Esophagus squamous epithelium (tissue), 5 donors: ENCODE measurements at regions not wholly inside any gene's neighbourhood (a gene's known extent, or its start where the extent isn't known, plus 50 kb on each side); places are given as distances from the start of the nearest gene placed in this dataset.

Source experiments
- DNase-seq: peaks from one replicate; lab custom pipeline; 2025; lab: John Stamatoyannopoulos, UW
- H3K27ac ChIP-seq, 4 donors: fragments of 200-600 bp; sonication (generic); one replicate each; pipeline ENCODE4 v1.5.1; 2016 to 2019; ENCODE audit warnings: mild to moderate bottlenecking in 1 of 4
- H3K27me3 ChIP-seq, 4 donors: fragments of 200-600 bp; sonication (generic); 1 replicate in 3 of 4; 2 replicates in 1 of 4; pipeline versions ENCODE4 v1.5.1 to v1.6.0; 2017 to 2021; ENCODE audit warnings: antibody characterized with exemption in 1 of 4
- H3K36me3 ChIP-seq, 3 donors: fragments of 200-600 bp; sonication (generic); one replicate each; pipeline ENCODE4 v1.5.1; 2016 to 2019
- H3K4me1 ChIP-seq, 3 donors: fragments of 200-600 bp; sonication (generic); one replicate each; pipeline ENCODE4 v1.5.1; 2017 to 2019
- H3K4me3 ChIP-seq, 4 donors: fragments of 200-600 bp; sonication (generic); 1 replicate in 3 of 4; 2 replicates in 1 of 4; pipeline ENCODE4 v1.5.1; 2016 to 2019; ENCODE audit warnings: mild to moderate bottlenecking in 2 of 4, moderate library complexity in 1 of 4
- H3K9me3 ChIP-seq, 3 donors: fragments of 200-600 bp; sonication (generic); one replicate each; pipeline ENCODE4 v1.5.1; 2016 to 2019
- CTCF ChIP-seq, 6 experiments: fragments of 450-650 bp in 4 of 6; fragments of 200-600 bp in 2 of 6; sonication (generic) in 2 of 6; IDR thresholded peaks; one replicate each; pipeline ENCODE4 v1.5.1; 2016 to 2019; ENCODE audit warnings: antibody characterized with exemption in 6 of 6, mild to moderate bottlenecking in 4 of 6, moderate library complexity in 4 of 6
- POLR2A ChIP-seq, 4 donors: fragments of 450-650 bp; IDR thresholded peaks; one replicate each; pipeline ENCODE4 v1.6.1; 2017; ENCODE audit warnings: antibody characterized with exemption in 4 of 4, mild to moderate bottlenecking in 4 of 4, moderate library complexity in 3 of 4
- WGBS, 2 donors: methylation state at CpG; one replicate each; pipeline ENCODE4 v1.1.5; 2018; 5-methylcytosine and 5-hydroxymethylcytosine counted together
- intact Hi-C: fragments of 100-400 bp; cut with DNase I; formaldehyde crosslinking; loops from one replicate; pipeline ENCODE4 v1.15.0; 2022
- donor health status: DM: yes; HTN: yes; CAD: no.

- no peak for TF ChIP-seq POLR2A (IDR thresholded peaks at IDR 0.05)
- TF ChIP-seq CTCF (IDR thresholded peaks at IDR 0.05): no peak
- WGBS, 2 donors: 62 to 63% methylated on average over 3 of the region's 3 CpGs
- intact Hi-C loops: no loop called here
Observed at GRCh38 chr5:25418978-25419377, 774.2 kb upstream of the CDH10 start.

GRCh38 chr5:25418319-25418859 is 773.6 kb upstream of the CDH10 start:
- intact Hi-C loops: no loop called here
- Histone ChIP-seq H3K4me3 (no peak overlapping the region), H3K9me3 (peaks cover 0 to 8% (median 0%) of the 10 kb centered on the region in 3 donors), H3K4me1 (no peaks in the 10 kb centered on the region), H3K36me3 (no peaks in the 10 kb centered on the region), H3K27me3 (no peaks in the 10 kb centered on the region), H3K27ac (no peak overlapping the region)
- TF ChIP-seq CTCF (IDR thresholded peaks at IDR 0.05) (no peak), POLR2A (IDR thresholded peaks at IDR 0.05) (no peak)
- no peak for DNase-seq
- WGBS, 2 donors: 27 to 41% methylated on average over 2 of the region's 2 CpGs

More at GRCh38 chr5:25418978-25419377, 774.2 kb upstream of the CDH10 start:
- DNase-seq: no peak
- no peak overlapping the region for H3K27ac ChIP-seq
- H3K36me3 ChIP-seq: no peaks in the 10 kb centered on the region
- H3K27me3 ChIP-seq: no peaks in the 10 kb centered on the region
- peaks cover 0 to 8% (median 0%) of the 10 kb centered on the region in 3 donors for H3K9me3 ChIP-seq
- H3K4me1 ChIP-seq: no peaks in the 10 kb centered on the region
- H3K4me3 ChIP-seq: no peak overlapping the region

- Histone ChIP-seq H3K27ac (no peak overlapping the region), H3K36me3 (no peaks in the 10 kb centered on the region), H3K9me3 (peaks cover 0 to 8% (median 0%) of the 10 kb centered on the region in 3 donors), H3K4me1 (no peaks in the 10 kb centered on the region), H3K4me3 (no peak overlapping the region), H3K27me3 (no peaks in the 10 kb centered on the region)
- intact Hi-C loops: no loop called here
- 57 to 63% methylated on average over 4 of the region's 4 CpGs for WGBS, 2 donors
- TF ChIP-seq POLR2A (IDR thresholded peaks at IDR 0.05): no peak
- TF ChIP-seq CTCF (IDR thresholded peaks at IDR 0.05): no peak
- no peak for DNase-seq
Observed at GRCh38 chr5:25416960-25417359, 772.2 kb upstream of the CDH10 start.

- no peak for DNase-seq
- Histone ChIP-seq H3K9me3 (peaks cover 0 to 8% (median 0%) of the 10 kb centered on the region in 3 donors), H3K27ac (no peak overlapping the region), H3K4me1 (no peaks in the 10 kb centered on the region), H3K4me3 (no peak overlapping the region), H3K27me3 (no peaks in the 10 kb centered on the region), H3K36me3 (no peaks in the 10 kb centered on the region)
- intact Hi-C loops: no loop called here
- TF ChIP-seq CTCF (IDR thresholded peaks at IDR 0.05) (no peak), POLR2A (IDR thresholded peaks at IDR 0.05) (no peak)
- 85 to 87% methylated on average over 8 of the region's 8 CpGs for WGBS, 2 donors
Observed at GRCh38 chr5:25415970-25416369, 771.2 kb upstream of the CDH10 start.

GRCh38 chr5:25414742-25415141 is 770.0 kb upstream of the CDH10 start:
- no peaks in the 10 kb centered on the region for H3K27me3 ChIP-seq
- H3K9me3 ChIP-seq: peaks cover 0 to 8% (median 0%) of the 10 kb centered on the region in 3 donors
- no peak overlapping the region for H3K4me3 ChIP-seq
- intact Hi-C loops: no loop called here
- no peak for DNase-seq
- no peak for TF ChIP-seq CTCF (IDR thresholded peaks at IDR 0.05)
- TF ChIP-seq POLR2A (IDR thresholded peaks at IDR 0.05): no peak
- no peaks in the 10 kb centered on the region for H3K36me3 ChIP-seq
- H3K4me1 ChIP-seq: no peaks in the 10 kb centered on the region
- WGBS, 2 donors: 51 to 59% methylated on average over 6 of the region's 6 CpGs
- H3K27ac ChIP-seq: no peak overlapping the region
